Peyer's patch (tissue), 4 donors: ENCODE measurements at regions not wholly inside any gene's neighbourhood (a gene's known extent, or its start where the extent isn't known, plus 50 kb on each side); places are given as distances from the start of the nearest gene placed in this dataset.

Experiments
- DNase-seq, 3 donors: peaks; one replicate each; pipeline ENCODE4 v3.0.0-alpha.2; 2017 to 2019
- H3K27ac ChIP-seq, 4 donors: fragments of 200-600 bp; sonication (generic); one replicate each; pipeline ENCODE4 v1.5.1; 2016 to 2019
- H3K27me3 ChIP-seq, 2 donors: fragments of 200-600 bp; sonication (generic); one replicate each; pipeline ENCODE4 v1.5.1; 2019
- H3K36me3 ChIP-seq, 3 donors: fragments of 200-600 bp; sonication (generic); one replicate each; pipeline ENCODE4 v1.5.1; 2016 to 2019
- H3K4me1 ChIP-seq, 4 donors: fragments of 200-600 bp; sonication (generic); one replicate each; pipeline ENCODE4 v1.5.1; 2016 to 2019
- H3K4me3 ChIP-seq, 4 donors: fragments of 200-600 bp; sonication (generic); 1 replicate in 3 of 4; 2 replicates in 1 of 4; pipeline ENCODE4 v1.5.1; 2016 to 2019; ENCODE audit warnings: mild to moderate bottlenecking in 1 of 4
- H3K9me3 ChIP-seq, 4 donors: fragments of 200-600 bp; sonication (generic); one replicate each; pipeline ENCODE4 v1.5.1; 2016 to 2019; ENCODE audit warnings: mild to moderate bottlenecking in 1 of 4
- CTCF ChIP-seq, 6 experiments: fragments of 450-650 bp in 4 of 6; fragments of 200-600 bp in 2 of 6; sonication (generic) in 1 of 6; IDR thresholded peaks; one replicate each; pipeline ENCODE4 v1.5.1; 2017 to 2019; ENCODE audit warnings: antibody characterized with exemption in 6 of 6, mild to moderate bottlenecking in 3 of 6, moderate library complexity in 1 of 6
- POLR2A ChIP-seq, 2 donors: fragments of 450-650 bp; IDR thresholded peaks; one replicate each; pipeline ENCODE4 v1.5.1; 2017; ENCODE audit warnings: antibody characterized with exemption in 2 of 2, mild to moderate bottlenecking in 2 of 2, moderate library complexity in 2 of 2

- no peak overlapping the region for H3K4me3 ChIP-seq
- H3K27ac ChIP-seq, result no peak overlapping the region
- no peak for DNase-seq
- H3K9me3 ChIP-seq, result no peaks in the 10 kb centered on the region
- no peaks in the 10 kb centered on the region for H3K36me3 ChIP-seq
- H3K4me1 ChIP-seq, result no peaks in the 10 kb centered on the region
- H3K27me3 ChIP-seq, result no peaks in the 10 kb centered on the region
- TF ChIP-seq POLR2A (IDR thresholded peaks at IDR 0.05), result no peak
- TF ChIP-seq CTCF (IDR thresholded peaks at IDR 0.05), result no peak
These were observed 699.0 kb downstream of the HDGFL1 start for GRCh38 chr6:23268348-23268747.

- Histone ChIP-seq H3K9me3 (no peaks in the 10 kb centered on the region), H3K4me3 (no peak overlapping the region), H3K27me3 (no peaks in the 10 kb centered on the region), H3K4me1 (no peaks in the 10 kb centered on the region), H3K27ac (no peak overlapping the region), H3K36me3 (no peaks in the 10 kb centered on the region)
- DNase-seq, result no peak
- TF ChIP-seq CTCF (IDR thresholded peaks at IDR 0.05) (no peak), POLR2A (IDR thresholded peaks at IDR 0.05) (no peak)
These were observed 700.1 kb downstream of the HDGFL1 start for GRCh38 chr6:23269436-23269835.

- Histone ChIP-seq H3K4me1 (no peaks in the 10 kb centered on the region), H3K27ac (no peak overlapping the region), H3K4me3 (no peak overlapping the region), H3K36me3 (no peaks in the 10 kb centered on the region), H3K9me3 (no peaks in the 10 kb centered on the region), H3K27me3 (no peaks in the 10 kb centered on the region)
- DNase-seq, result no peak
- TF ChIP-seq CTCF (IDR thresholded peaks at IDR 0.05) (no peak), POLR2A (IDR thresholded peaks at IDR 0.05) (no peak)
These were observed 703.2 kb downstream of the HDGFL1 start for GRCh38 chr6:23272536-23272935.

GRCh38 chr6:23277521-23278179 is 708.3 kb downstream of the HDGFL1 start:
- Histone ChIP-seq H3K27ac (no peak overlapping the region), H3K9me3 (no peaks in the 10 kb centered on the region), H3K36me3 (no peaks in the 10 kb centered on the region), H3K4me3 (no peak overlapping the region), H3K4me1 (no peaks in the 10 kb centered on the region), H3K27me3 (no peaks in the 10 kb centered on the region)
- no peak for DNase-seq
- no peak for TF ChIP-seq POLR2A (IDR thresholded peaks at IDR 0.05)
- no peak for TF ChIP-seq CTCF (IDR thresholded peaks at IDR 0.05)

GRCh38 chr6:23278180-23278532 is 708.8 kb downstream of the HDGFL1 start:
- no peak for DNase-seq
- no peaks in the 10 kb centered on the region for H3K4me1 ChIP-seq
- H3K36me3 ChIP-seq, result no peaks in the 10 kb centered on the region
- no peaks in the 10 kb centered on the region for H3K9me3 ChIP-seq
- no peak overlapping the region for H3K4me3 ChIP-seq
- H3K27ac ChIP-seq, result no peak overlapping the region
- no peaks in the 10 kb centered on the region for H3K27me3 ChIP-seq
- no peak for TF ChIP-seq POLR2A (IDR thresholded peaks at IDR 0.05)
- TF ChIP-seq CTCF (IDR thresholded peaks at IDR 0.05), result no peak

- Histone ChIP-seq H3K27ac (no peak overlapping the region), H3K4me1 (no peaks in the 10 kb centered on the region), H3K36me3 (no peaks in the 10 kb centered on the region), H3K9me3 (no peaks in the 10 kb centered on the region), H3K4me3 (no peak overlapping the region), H3K27me3 (no peaks in the 10 kb centered on the region)
- TF ChIP-seq CTCF (IDR thresholded peaks at IDR 0.05), result no peak
- TF ChIP-seq POLR2A (IDR thresholded peaks at IDR 0.05), result no peak
- DNase-seq, result no peak
These were observed 711.1 kb downstream of the HDGFL1 start for GRCh38 chr6:23280437-23280836.
